Thyroid gland (tissue), 4 donors: ENCODE measurements at regions not wholly inside any gene's neighbourhood (a gene's known extent, or its start where the extent isn't known, plus 50 kb on each side); places are given as distances from the start of the nearest gene placed in this dataset.

Source experiments
- DNase-seq, 2 donors: peaks; one replicate each; pipeline ENCODE4 v3.0.0-alpha.2; 2019
- H3K27ac ChIP-seq, 3 donors: fragments of 200-600 bp; sonication (generic); 1 replicate in 2 of 3; 2 replicates in 1 of 3; pipeline ENCODE4 v1.5.1; 2016 to 2019; ENCODE audit warnings: mild to moderate bottlenecking in 1 of 3, moderate library complexity in 1 of 3
- H3K27me3 ChIP-seq: fragments of 200-600 bp; sonication (generic); one replicate; pipeline ENCODE4 v1.5.1; 2019
- H3K36me3 ChIP-seq, 2 donors: fragments of 200-600 bp; sonication (generic); one replicate each; pipeline ENCODE4 v1.5.1; 2016 to 2019
- H3K4me1 ChIP-seq, 2 donors: fragments of 200-600 bp; sonication (generic); one replicate each; pipeline ENCODE4 v1.5.1; 2017 to 2019
- H3K4me3 ChIP-seq, 3 donors: fragments of 200-600 bp; sonication (generic); replicated peaks in 1 of 3; 1 replicate in 2 of 3; 2 replicates in 1 of 3; pipeline ENCODE4 v1.5.1; 2016; ENCODE audit warnings: mild to moderate bottlenecking in 1 of 3
- H3K9me3 ChIP-seq: fragments of 200-600 bp; sonication (generic); one replicate; pipeline ENCODE4 v1.5.1; 2017
- POLR2A ChIP-seq, 2 donors: fragments of 450-650 bp; IDR thresholded peaks; one replicate each; pipeline ENCODE4 v1.6.1; 2017; ENCODE audit warnings: antibody characterized with exemption in 2 of 2, mild to moderate bottlenecking in 2 of 2, moderate library complexity in 1 of 2
- WGBS, 2 donors: methylation state at CpG; one replicate each; pipeline ENCODE4 v1.1.5; 2017; 5-methylcytosine and 5-hydroxymethylcytosine counted together
- intact Hi-C: fragments of 100-400 bp; cut with DNase I; formaldehyde crosslinking; loops from one replicate; pipeline ENCODE4 v1.15.1; 2023
- TF ChIP-seq, protein P1 (sequence below), 6 experiments: fragments of 200-600 bp in 3 of 6; fragments of 450-650 bp in 3 of 6; sonication (generic) in 3 of 6; IDR thresholded peaks; one replicate each; pipeline ENCODE4 v1.5.1; 2016 to 2019; ENCODE audit warnings: antibody characterized with exemption in 6 of 6, mild to moderate bottlenecking in 2 of 6, inconsistent platforms in 1 of 6, moderate library complexity in 1 of 6

DNA sequence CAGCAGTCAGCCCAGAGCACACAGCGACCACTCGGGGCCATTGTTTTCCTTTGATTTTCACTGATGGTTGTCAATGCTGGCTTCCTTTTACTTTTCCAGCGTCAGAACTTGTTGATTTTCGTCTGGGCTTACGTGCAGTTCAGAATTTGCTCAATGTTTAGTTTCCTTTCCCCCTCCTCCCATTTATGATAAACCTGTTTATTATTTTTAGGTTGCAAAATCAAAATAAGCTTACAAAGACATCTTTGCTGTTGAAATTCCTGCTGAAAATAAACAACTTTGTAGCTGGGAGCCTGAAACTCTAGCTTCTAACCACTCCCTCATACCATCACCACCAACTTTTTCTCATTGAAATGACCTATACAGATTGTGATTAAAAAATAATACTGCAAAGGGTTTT lies 83.1 kb upstream of the LYZL1 start:
- no peak for TF ChIP-seq POLR2A (IDR thresholded peaks at IDR 0.05)
- TF ChIP-seq, protein P1, sequence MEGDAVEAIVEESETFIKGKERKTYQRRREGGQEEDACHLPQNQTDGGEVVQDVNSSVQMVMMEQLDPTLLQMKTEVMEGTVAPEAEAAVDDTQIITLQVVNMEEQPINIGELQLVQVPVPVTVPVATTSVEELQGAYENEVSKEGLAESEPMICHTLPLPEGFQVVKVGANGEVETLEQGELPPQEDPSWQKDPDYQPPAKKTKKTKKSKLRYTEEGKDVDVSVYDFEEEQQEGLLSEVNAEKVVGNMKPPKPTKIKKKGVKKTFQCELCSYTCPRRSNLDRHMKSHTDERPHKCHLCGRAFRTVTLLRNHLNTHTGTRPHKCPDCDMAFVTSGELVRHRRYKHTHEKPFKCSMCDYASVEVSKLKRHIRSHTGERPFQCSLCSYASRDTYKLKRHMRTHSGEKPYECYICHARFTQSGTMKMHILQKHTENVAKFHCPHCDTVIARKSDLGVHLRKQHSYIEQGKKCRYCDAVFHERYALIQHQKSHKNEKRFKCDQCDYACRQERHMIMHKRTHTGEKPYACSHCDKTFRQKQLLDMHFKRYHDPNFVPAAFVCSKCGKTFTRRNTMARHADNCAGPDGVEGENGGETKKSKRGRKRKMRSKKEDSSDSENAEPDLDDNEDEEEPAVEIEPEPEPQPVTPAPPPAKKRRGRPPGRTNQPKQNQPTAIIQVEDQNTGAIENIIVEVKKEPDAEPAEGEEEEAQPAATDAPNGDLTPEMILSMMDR (IDR thresholded peaks at IDR 0.05) = no peak
- no peaks in the 10 kb centered on the region for H3K36me3 ChIP-seq
- H3K4me3 ChIP-seq = no peak overlapping the region
- no peaks in the 10 kb centered on the region for H3K9me3 ChIP-seq
- intact Hi-C loops = no loop called here
- DNase-seq = no peak
- H3K27me3 ChIP-seq = no peaks in the 10 kb centered on the region
- WGBS, 2 donors = 51 to 62% methylated on average over 5 of the region's 5 CpGs
- no peak overlapping the region for H3K27ac ChIP-seq
- H3K4me1 ChIP-seq = no peaks in the 10 kb centered on the region

- TF ChIP-seq, protein P1 (IDR thresholded peaks at IDR 0.05) = no peak
- no peak for TF ChIP-seq POLR2A (IDR thresholded peaks at IDR 0.05)
- no peaks in the 10 kb centered on the region for H3K36me3 ChIP-seq
- H3K27ac ChIP-seq = no peak overlapping the region
- H3K27me3 ChIP-seq = no peaks in the 10 kb centered on the region
- no peaks in the 10 kb centered on the region for H3K4me1 ChIP-seq
- 50 to 73% methylated on average over 2 of the region's 2 CpGs for WGBS, 2 donors
- H3K4me3 ChIP-seq = no peak overlapping the region
- no peak for DNase-seq
- intact Hi-C loops = no loop called here
- H3K9me3 ChIP-seq = no peaks in the 10 kb centered on the region
Measured at GRCh38 chr10:29208845-29209244, 80.0 kb upstream of the LYZL1 start.

DNA sequence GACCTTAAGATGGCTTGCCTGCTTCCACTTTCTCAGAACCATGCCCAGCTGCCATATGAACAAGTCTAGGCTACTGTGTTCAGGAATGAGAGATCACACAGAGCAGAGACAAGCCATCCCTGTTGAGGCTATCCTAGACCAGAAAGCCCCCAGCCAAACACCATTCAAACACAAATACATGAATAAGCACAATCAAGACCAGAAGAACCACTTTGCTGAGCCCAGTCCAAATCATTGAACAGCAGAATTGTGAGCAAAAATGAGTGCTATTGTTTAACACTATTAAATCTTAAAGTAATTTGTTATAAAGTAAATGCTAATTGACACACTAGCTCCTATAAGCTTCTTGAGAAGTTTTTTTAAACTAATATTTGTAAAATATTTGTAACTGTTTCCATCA lies 79.0 kb upstream of the LYZL1 start:
- H3K9me3 ChIP-seq = no peaks in the 10 kb centered on the region
- H3K27ac ChIP-seq = no peak overlapping the region
- no peak for TF ChIP-seq POLR2A (IDR thresholded peaks at IDR 0.05)
- TF ChIP-seq, protein P1 (IDR thresholded peaks at IDR 0.05) = no peak
- intact Hi-C loops = no loop called here
- H3K27me3 ChIP-seq = no peaks in the 10 kb centered on the region
- DNase-seq = no peak
- no peak overlapping the region for H3K4me3 ChIP-seq
- H3K4me1 ChIP-seq = no peaks in the 10 kb centered on the region
- H3K36me3 ChIP-seq = no peaks in the 10 kb centered on the region

- TF ChIP-seq, protein P1 (IDR thresholded peaks at IDR 0.05) = no peak
- TF ChIP-seq POLR2A (IDR thresholded peaks at IDR 0.05) = no peak
- Histone ChIP-seq H3K9me3 (no peaks in the 10 kb centered on the region), H3K27me3 (no peaks in the 10 kb centered on the region), H3K4me1 (no peaks in the 10 kb centered on the region), H3K4me3 (no peak overlapping the region), H3K36me3 (no peaks in the 10 kb centered on the region), H3K27ac (no peak overlapping the region)
- WGBS, 2 donors = 88 to 90% methylated on average over 2 of the region's 2 CpGs
- DNase-seq = no peak
- intact Hi-C loops = no loop called here
Measured at GRCh38 chr10:29210266-29210868, 78.5 kb upstream of the LYZL1 start.

DNA sequence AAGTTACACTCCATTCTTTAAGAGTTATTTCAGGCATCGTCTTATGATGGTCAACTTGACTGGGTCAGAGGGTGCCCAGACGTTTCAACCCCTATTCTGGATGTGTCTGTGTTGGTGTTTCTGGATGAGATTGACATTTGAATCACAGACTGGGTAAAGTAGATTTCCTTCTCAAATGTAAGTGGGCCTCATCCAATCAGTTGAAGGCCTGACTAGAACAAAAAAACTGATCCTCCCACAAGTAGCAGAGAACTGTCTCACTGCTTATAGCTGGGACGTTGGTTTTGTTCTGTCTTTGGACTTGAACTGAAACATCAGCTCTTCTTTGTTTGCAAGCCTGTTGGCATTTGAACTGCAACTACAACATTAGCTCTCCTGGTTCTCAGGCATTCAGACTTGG lies 76.3 kb upstream of the LYZL1 start:
- Histone ChIP-seq H3K4me3 (no peak overlapping the region), H3K36me3 (no peaks in the 10 kb centered on the region), H3K27me3 (no peaks in the 10 kb centered on the region), H3K4me1 (no peaks in the 10 kb centered on the region), H3K27ac (no peak overlapping the region), H3K9me3 (no peaks in the 10 kb centered on the region)
- intact Hi-C loops = no loop called here
- TF ChIP-seq, protein P1 (IDR thresholded peaks at IDR 0.05) = no peak
- 74 to 75% methylated on average over 3 of the region's 3 CpGs for WGBS, 2 donors
- no peak for DNase-seq
